Muscle layer of duodenum (tissue), 2 donors: ENCODE measurements at regions not wholly inside any gene's neighbourhood (a gene's known extent, or its start where the extent isn't known, plus 50 kb on each side); places are given as distances from the start of the nearest gene placed in this dataset.
"Not testable (repeated sequence)": the region's sequence is repeated elsewhere in the genome, so short reads cannot be mapped to it uniquely, and the experiment has no call there.

ENCODE experiments used
- H3K27ac ChIP-seq: one replicate; pipeline ENCODE4 v1.7.0; 2013; ENCODE audit warnings: mild to moderate bottlenecking, low read length
- H3K27me3 ChIP-seq: one replicate; pipeline ENCODE4 v1.7.0; 2013; ENCODE audit warnings: low read depth, mild to moderate bottlenecking, control low read depth, low read length
- H3K36me3 ChIP-seq, 2 donors: one replicate each; pipeline ENCODE4 v1.7.0; 2013; ENCODE audit warnings: low read length in 2 of 2, control low read depth in 1 of 2, mild to moderate bottlenecking in 1 of 2; ENCODE audit not compliant: insufficient read depth in 2 of 2, control insufficient read depth in 1 of 2
- H3K4me1 ChIP-seq, 2 donors: one replicate each; pipeline ENCODE4 v1.7.0; 2013; ENCODE audit warnings: low read length in 2 of 2, mild to moderate bottlenecking in 2 of 2, control low read depth in 1 of 2, moderate library complexity in 1 of 2; ENCODE audit not compliant: insufficient read depth in 2 of 2, control insufficient read depth in 1 of 2
- H3K4me3 ChIP-seq, 2 donors: one replicate each; pipeline ENCODE4 v1.7.0; 2013; ENCODE audit warnings: low read length in 2 of 2, low read depth in 1 of 2, mild to moderate bottlenecking in 1 of 2
- H3K9me3 ChIP-seq, 2 donors: one replicate each; pipeline ENCODE4 v1.7.0; 2013; ENCODE audit warnings: low read length in 2 of 2, control low read depth in 1 of 2, mild to moderate bottlenecking in 1 of 2; ENCODE audit not compliant: control insufficient read depth in 1 of 2
- donor health status: healthy.

DNA sequence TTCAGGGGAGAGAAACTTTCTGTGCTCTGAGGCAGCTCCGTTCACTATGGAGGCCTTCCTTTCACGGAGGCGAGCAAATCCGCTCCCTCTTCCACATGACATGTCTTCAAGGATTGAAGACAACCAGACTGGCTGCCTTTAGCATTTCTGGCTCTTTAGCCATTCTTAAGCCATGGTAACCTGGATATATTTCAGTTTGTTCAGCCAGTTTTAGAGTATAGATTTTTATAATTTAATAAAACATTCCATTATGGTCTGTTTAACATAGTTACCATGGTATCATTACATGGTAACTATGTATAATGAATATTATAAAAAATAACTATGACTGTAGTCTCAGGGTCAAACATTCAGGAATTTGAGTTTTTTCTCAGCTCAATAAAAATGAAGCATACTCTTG is 54.2 kb upstream of the NFIA start:
- H3K4me3 ChIP-seq, result no peak overlapping the region
- H3K4me1 ChIP-seq, result no peaks in the 10 kb centered on the region
- no peak overlapping the region for H3K27ac ChIP-seq
- no peaks in the 10 kb centered on the region for H3K36me3 ChIP-seq
- H3K9me3 ChIP-seq, result no peaks in the 10 kb centered on the region
- H3K27me3 ChIP-seq, result no peaks in the 10 kb centered on the region

DNA sequence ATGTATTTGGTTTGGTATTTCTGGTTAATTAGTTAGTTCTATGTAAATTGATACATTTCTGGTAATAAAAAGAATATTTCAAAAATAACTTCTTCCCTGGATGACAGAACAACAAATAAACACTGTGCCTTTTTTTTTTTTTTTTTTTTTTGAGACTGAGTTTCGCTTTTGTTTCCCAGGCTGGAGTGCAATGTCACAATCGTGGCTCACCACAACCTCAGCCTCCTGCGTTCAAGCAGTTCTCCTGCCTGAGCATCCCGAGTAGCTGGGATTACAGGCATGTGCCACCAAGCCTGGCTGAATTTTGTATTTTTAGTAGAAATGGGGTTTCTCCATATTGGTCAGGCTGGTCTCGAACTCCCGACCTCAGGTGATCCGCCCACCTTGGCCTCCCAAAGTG is 64.3 kb upstream of the NFIA start:
- not testable (repeated sequence) for H3K36me3 ChIP-seq, H3K27me3 ChIP-seq, H3K9me3 ChIP-seq, H3K4me1 ChIP-seq, H3K4me3 ChIP-seq, H3K27ac ChIP-seq

DNA sequence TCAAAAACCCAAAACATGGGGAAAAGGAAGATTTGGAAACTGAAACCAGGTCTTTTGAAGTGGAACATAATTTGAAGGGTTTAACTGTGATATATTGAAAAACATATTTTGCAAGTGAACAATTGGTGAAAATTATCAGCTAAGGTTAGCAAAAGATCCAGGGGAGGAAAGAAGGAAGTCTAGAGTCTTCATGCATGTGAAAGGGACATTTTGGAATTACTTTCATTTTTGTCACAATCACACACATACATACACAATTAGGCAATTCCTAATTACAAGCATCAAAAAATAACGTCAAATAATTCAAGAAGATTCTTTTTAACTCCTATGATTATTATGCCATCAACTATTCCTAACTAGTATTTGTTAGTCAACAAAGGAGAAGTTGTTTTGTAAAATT is 64.7 kb upstream of the NFIA start:
- no peak overlapping the region for H3K4me3 ChIP-seq
- H3K36me3 ChIP-seq, result no peaks in the 10 kb centered on the region
- no peaks in the 10 kb centered on the region for H3K27me3 ChIP-seq
- H3K4me1 ChIP-seq, result no peaks in the 10 kb centered on the region
- no peak overlapping the region for H3K27ac ChIP-seq
- no peaks in the 10 kb centered on the region for H3K9me3 ChIP-seq

DNA sequence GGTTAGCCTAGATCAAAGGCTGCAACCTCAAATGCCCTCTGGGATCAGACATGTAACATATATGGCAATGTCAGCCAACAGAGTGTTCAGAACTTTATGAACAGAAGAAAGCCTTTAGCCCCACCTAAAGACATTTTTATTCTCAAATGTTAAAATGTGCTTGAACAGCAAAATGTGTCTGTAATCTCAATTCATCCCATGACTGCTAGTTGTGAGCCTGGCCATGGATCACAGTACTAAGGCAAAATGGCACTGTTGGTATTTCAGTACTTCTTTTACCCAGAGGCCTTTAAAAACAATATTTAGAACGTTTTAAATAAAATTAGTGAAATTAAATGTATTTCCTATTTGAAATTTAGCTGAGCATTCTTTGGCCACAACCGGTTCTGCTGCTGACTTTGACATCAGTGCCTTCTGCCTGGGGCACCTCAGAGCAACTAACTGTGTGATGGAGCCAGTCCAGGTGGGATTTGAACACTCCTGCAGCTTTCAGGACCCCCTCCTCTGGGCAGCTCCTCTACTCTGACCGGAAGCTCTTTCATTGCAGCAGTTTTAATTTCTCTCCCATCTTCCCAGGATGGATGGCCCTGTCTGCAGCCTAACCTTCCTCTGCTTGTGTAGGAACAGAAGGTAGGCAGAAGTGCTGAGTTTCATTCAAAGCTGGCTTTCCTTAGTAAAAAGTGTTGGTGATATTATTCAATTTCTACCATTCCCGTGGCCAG is 68.3 kb upstream of the NFIA start:
- Histone ChIP-seq H3K36me3 (no peaks in the 10 kb centered on the region), H3K27me3 (no peaks in the 10 kb centered on the region), H3K4me1 (no peaks in the 10 kb centered on the region), H3K4me3 (no peak overlapping the region), H3K9me3 (no peaks in the 10 kb centered on the region), H3K27ac (no peak overlapping the region)

DNA sequence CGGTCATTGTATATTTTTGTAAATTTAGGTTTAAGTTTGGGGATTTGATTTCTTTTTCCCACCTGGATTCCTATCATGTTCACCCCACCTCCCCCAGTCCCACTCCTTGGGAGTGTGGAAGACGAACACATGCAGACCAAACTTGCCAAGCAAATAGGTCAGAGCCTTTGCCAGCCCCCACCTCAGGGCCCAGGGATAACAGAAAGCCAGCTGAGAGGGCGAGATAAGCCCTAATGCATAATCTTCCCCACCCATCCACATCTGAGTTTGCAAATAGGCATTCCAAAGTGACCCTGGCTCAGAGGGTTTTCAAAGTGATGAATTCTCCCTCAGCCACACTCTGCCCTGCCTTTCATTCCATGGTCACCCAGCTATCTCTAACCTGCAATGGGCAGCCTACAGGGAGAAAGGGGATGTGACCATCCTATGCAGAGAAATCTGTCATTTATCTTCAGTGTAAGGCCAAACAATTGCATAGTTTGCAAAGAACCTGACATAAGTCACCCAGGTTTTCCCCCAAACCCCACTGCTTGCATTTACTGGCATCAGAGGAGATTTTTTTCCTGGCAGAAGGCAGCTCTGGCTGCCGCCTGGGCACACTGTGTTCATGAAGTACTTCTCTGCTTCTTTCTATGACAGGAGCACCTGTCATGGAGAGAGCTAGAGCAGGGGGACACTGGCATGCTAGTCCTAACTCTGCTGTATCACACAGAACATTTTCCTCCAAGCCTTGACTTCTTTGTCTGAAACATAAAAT is 69.0 kb upstream of the NFIA start:
- Histone ChIP-seq H3K36me3 (no peaks in the 10 kb centered on the region), H3K4me1 (no peaks in the 10 kb centered on the region), H3K9me3 (no peaks in the 10 kb centered on the region), H3K27ac (no peak overlapping the region), H3K4me3 (no peak overlapping the region), H3K27me3 (no peaks in the 10 kb centered on the region)

DNA sequence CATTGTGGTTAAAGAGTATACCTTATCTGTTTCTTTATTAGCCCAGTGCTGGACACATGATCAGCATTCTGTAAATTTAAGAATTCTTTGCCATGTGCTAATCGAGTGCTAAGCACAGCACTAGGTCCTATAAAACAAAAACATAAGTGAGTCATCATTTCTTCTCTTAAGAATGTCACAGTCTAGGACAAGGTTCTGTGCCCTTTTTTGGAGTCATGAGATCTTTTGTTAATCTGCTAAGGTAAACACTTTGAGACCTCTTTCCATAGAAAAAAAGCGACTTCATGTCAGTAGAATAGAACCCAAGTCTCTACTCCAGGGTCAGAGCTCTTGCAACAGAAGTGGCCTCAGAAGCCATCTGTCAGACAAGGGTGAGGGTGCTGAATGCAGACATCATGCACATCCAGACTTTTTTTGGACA is 70.0 kb upstream of the NFIA start:
- no peaks in the 10 kb centered on the region for H3K9me3 ChIP-seq
- H3K4me3 ChIP-seq, result no peak overlapping the region
- no peak overlapping the region for H3K27ac ChIP-seq
- H3K36me3 ChIP-seq, result no peaks in the 10 kb centered on the region
- H3K27me3 ChIP-seq, result no peaks in the 10 kb centered on the region
- H3K4me1 ChIP-seq, result no peaks in the 10 kb centered on the region

DNA sequence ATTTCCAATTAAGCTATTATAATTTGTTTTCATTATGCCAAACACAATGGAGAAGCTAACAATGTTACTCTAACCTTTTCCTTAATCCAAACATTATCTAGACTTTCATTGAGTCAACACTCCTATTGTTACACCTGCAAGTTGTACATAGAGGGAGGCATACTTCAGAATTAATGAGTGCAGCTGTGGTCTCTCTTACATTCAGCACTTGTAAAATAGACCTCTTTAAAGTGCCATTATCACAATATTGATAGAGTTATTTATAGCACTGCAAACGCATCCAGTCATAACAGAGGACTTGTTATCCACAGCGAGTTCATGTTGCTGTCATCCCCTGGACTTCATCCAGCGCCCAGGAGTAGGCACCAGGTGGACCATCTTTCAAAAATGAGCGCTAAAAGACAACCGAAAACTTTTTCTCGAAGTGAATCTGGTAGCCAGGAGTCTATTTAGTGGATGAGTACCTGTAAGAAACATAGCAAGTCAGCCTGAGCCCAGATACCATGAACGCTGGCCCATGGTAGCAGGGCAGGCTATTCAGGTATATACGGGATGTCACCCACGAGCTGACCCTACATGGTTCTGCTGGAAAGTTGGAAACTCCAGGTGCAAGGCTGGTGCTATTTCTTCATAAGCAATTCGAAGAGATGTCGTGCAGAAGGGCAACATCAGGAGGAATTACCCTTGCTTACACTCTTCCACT is 70.6 kb upstream of the NFIA start:
- no peaks in the 10 kb centered on the region for H3K36me3 ChIP-seq
- H3K27ac ChIP-seq, result no peak overlapping the region
- no peaks in the 10 kb centered on the region for H3K27me3 ChIP-seq
- H3K4me3 ChIP-seq, result no peak overlapping the region
- H3K9me3 ChIP-seq, result no peaks in the 10 kb centered on the region
- H3K4me1 ChIP-seq, result no peaks in the 10 kb centered on the region

DNA sequence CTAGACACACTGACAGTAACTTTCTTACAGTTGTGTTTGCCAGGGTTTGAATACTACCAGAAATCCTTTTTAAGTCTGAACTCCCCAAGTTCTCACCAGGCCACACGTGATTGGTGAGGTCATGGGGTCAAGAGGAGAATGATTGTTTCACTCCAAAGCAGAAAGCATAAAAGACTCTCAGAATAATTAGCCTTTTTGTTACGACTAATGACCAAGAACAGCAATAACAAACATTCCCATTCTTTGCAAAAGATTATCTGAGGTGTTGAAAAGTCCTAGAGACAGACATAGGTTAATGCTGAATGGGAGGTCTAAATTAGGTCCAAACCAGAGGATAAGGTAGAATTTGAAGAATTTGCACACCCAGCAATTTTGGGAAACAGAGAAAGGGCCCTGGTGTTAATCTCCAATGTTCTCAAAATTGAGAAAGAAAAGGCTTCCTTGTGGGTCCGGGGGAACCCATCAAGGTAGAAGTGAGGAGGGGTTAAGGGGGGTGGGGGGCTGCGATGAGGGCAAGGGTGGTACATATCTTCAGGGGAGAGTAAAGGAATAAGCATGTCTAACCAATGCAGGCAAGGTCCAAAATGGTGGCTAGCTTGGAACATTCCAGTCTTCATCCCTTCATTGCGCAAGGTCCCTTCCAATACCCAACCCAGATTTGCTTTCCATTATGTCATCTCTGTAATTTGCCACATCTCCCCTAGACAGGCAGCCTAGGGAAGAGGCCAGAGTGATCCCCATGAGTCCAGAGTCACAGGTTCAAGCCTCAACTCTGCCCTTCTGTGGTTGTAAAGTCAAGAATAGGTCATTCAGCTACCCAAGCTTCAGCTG is 74.6 kb upstream of the NFIA start:
- H3K36me3 ChIP-seq, result no peaks in the 10 kb centered on the region
- H3K9me3 ChIP-seq, result no peaks in the 10 kb centered on the region
- no peak overlapping the region for H3K27ac ChIP-seq
- no peaks in the 10 kb centered on the region for H3K4me1 ChIP-seq
- no peak overlapping the region for H3K4me3 ChIP-seq
- no peaks in the 10 kb centered on the region for H3K27me3 ChIP-seq

DNA sequence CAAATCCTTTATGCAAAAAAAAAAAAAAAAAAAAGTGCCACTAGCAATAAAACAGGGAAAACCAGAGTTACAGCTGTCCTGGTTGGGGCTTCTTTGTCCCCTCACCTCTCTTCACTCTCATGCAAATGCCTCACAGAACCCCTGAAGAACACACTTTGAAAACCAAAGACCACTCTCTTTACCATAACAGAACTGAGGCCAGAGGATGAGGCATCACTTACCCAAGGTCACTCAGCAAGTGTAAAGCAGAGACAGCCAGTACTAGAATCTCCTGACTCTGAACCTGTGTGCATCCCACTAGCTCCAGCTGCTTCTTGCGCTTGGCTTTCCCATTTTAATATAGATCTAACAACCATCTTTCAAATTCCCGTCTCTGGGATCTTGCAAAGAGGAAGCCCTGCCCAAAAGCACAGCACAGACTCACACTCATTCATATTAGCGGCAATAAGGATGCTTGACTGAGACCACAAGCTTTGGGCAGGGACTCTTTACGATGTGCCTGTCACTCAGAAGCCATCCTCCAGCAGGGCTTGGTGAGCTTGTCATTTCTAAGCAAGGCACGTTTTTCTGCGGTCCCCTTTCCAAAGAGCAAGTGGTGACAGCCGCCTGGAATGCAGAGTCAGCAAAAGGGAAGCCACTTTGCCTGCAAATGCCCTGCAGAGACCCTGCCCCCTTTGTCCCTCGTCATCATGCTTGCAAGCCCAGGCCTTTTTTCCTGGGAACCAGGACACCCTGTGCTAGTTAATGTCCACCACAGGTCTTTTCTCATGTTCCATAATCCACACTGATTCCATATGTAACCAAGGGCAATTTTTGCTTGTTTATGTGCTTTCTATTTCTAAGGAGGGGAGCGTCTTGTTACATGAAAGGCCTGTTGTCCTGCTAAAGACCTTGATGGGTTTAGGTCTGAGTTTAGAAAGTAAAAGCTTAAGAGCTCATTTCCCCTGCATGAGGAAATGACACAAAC is 76.5 kb upstream of the NFIA start:
- Histone ChIP-seq H3K27me3 (no peaks in the 10 kb centered on the region), H3K27ac (no peak overlapping the region), H3K9me3 (no peaks in the 10 kb centered on the region), H3K36me3 (no peaks in the 10 kb centered on the region), H3K4me1 (no peaks in the 10 kb centered on the region), H3K4me3 (no peak overlapping the region)

DNA sequence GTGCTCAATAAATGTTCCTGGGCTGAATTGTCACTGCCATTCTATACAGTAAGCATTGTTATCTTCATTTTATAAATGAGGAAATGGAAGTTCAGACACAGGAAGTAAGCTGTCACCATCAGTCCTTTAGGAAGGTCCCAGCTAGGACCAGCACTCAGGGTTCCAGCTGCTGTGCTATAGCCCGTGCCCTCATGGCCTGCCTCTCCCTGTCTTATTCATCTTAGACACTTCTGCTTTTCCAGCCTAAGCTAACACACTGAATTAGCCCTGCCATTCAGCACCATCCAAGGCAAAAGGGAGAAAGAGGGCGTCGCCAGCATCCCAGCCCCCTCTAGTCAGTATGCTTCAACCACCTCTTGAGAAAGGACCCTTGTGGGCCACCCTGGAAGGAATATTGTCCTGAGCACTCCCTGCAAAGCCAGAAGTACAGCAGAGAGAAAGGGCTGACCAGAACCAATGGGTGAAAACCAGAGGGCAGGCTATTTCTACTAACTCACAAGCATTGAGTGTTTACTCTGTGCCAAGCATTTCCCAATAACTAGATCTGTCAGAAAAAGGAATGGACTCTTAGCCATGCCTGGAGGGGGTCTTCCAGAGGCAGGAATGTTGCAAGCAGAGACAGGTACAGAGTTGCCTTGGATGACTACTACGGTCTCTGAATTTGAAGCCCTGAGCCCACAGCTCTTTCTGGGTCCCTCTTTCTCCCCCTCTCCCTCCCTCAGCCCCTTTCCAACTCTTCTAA is 77.9 kb upstream of the NFIA start:
- Histone ChIP-seq H3K27ac (no peak overlapping the region), H3K4me1 (no peaks in the 10 kb centered on the region), H3K4me3 (no peak overlapping the region), H3K36me3 (no peaks in the 10 kb centered on the region), H3K9me3 (no peaks in the 10 kb centered on the region), H3K27me3 (no peaks in the 10 kb centered on the region)
